Keratinocyte (primary cell): ENCODE measurements at regions not wholly inside any gene's neighbourhood (a gene's known extent, or its start where the extent isn't known, plus 50 kb on each side); places are given as distances from the start of the nearest gene placed in this dataset.
A peak's percentile ranks its signal among the peaks of the same experiment; 100 is the strongest.

Experiments used
- DNase-seq: peaks from one replicate; pipeline ENCODE4 v3.0.0-alpha.2; 2011; ENCODE audit warnings: low read depth, missing footprints, low spot score
- FAIRE-seq: peaks from 2 replicates; lab custom pipeline; 2011; peaks lifted over from hg19 to GRCh38; lab: Jason Lieb, UNC
- H2AFZ ChIP-seq: 2 replicates; pipeline ENCODE4 v1.6.0; 2012; ENCODE audit warnings: low read length, control low read depth, inconsistent platforms; ENCODE audit not compliant: control insufficient read depth
- H3K27ac ChIP-seq: 2 replicates; pipeline ENCODE4 v1.5.1; 2011; ENCODE audit warnings: low read length; ENCODE audit not compliant: control insufficient read depth, insufficient read depth
- H3K27me3 ChIP-seq: 3 replicates; pipeline ENCODE4 v1.6.0; 2011; ENCODE audit warnings: low read length; ENCODE audit not compliant: control insufficient read depth, insufficient read depth; ENCODE audit errors: extremely low read depth
- H3K36me3 ChIP-seq, 2 experiments: 2 replicates in 1 of 2; 3 replicates in 1 of 2; pipeline ENCODE4 v1.5.1; 2011; ENCODE audit warnings: low read length in 2 of 2, mild to moderate bottlenecking in 1 of 2; ENCODE audit not compliant: control insufficient read depth in 2 of 2, insufficient read depth in 2 of 2; ENCODE audit errors: extremely low read depth in 1 of 2
- H3K4me1 ChIP-seq: 3 replicates; pipeline ENCODE4 v1.5.1; 2011; ENCODE audit warnings: low read length; ENCODE audit not compliant: control insufficient read depth, insufficient read depth; ENCODE audit errors: extremely low read depth
- H3K4me2 ChIP-seq: 3 replicates; pipeline ENCODE4 v1.6.0; 2011; ENCODE audit warnings: low read depth, low read length; ENCODE audit not compliant: control insufficient read depth, insufficient read depth; ENCODE audit errors: extremely low read depth
- H3K4me3 ChIP-seq, 3 experiments: fragments of 200-600 bp in 1 of 3; sonication (generic) in 1 of 3; 2 replicates in 2 of 3; 3 replicates in 1 of 3; pipeline ENCODE4 v1.5.1; 2011 to 2016; ENCODE audit warnings: low read length in 3 of 3, mild to moderate bottlenecking in 3 of 3, control low read depth in 2 of 3, inconsistent platforms in 1 of 3, low read depth in 1 of 3, mixed read lengths in 1 of 3, mixed run types in 1 of 3, moderate library complexity in 1 of 3; ENCODE audit not compliant: control insufficient read depth in 2 of 3, insufficient read depth in 2 of 3; ENCODE audit errors: extremely low read depth in 1 of 3
- H3K79me2 ChIP-seq: 2 replicates; pipeline ENCODE4 v1.6.0; 2012; ENCODE audit warnings: low read length; ENCODE audit not compliant: control insufficient read depth, insufficient read depth
- H3K9ac ChIP-seq: 3 replicates; pipeline ENCODE4 v1.6.0; 2011; ENCODE audit warnings: low read length; ENCODE audit not compliant: control insufficient read depth, insufficient read depth; ENCODE audit errors: extremely low read depth
- H3K9me1 ChIP-seq: 3 replicates; pipeline ENCODE4 v1.6.0; 2011; ENCODE audit warnings: low read length; ENCODE audit not compliant: control insufficient read depth, insufficient read depth; ENCODE audit errors: extremely low read depth
- H3K9me3 ChIP-seq: 2 replicates; pipeline ENCODE4 v1.5.1; 2012; ENCODE audit warnings: low read depth, low read length; ENCODE audit not compliant: control insufficient read depth
- H4K20me1 ChIP-seq: 3 replicates; pipeline ENCODE4 v1.6.0; 2011; ENCODE audit warnings: low read length; ENCODE audit not compliant: control insufficient read depth, insufficient read depth; ENCODE audit errors: extremely low read depth
- EZH2 ChIP-seq: IDR thresholded peaks from one replicate; pipeline ENCODE4 v1.6.1; 2012; ENCODE audit warnings: inconsistent platforms, mild to moderate bottlenecking, low read length, moderate library complexity
- dilution Hi-C: fragments of 300-500 bp; cut with MboI; formaldehyde crosslinking; loops from one replicate; pipeline ENCODE4 v1.7.0; 2020; ENCODE audit warnings: low sequenced_read_pairs; ENCODE audit not compliant: extremely low pct_ligation_motif_present
- TF ChIP-seq, protein P1 (sequence below), 3 experiments: IDR thresholded peaks in 1 of 3; conservative IDR thresholded peaks in 1 of 3; optimal IDR thresholded peaks in 1 of 3; 2 replicates in 2 of 3; 3 replicates in 1 of 3; pipeline versions ENCODE3 to v1.5.1; 2011; ENCODE audit warnings: low read length in 3 of 3, mild to moderate bottlenecking in 3 of 3, moderate library complexity in 2 of 3, control low read depth in 1 of 3, inconsistent platforms in 1 of 3; ENCODE audit not compliant: insufficient read depth in 2 of 3; ENCODE audit errors: extremely low read depth in 1 of 3

DNA sequence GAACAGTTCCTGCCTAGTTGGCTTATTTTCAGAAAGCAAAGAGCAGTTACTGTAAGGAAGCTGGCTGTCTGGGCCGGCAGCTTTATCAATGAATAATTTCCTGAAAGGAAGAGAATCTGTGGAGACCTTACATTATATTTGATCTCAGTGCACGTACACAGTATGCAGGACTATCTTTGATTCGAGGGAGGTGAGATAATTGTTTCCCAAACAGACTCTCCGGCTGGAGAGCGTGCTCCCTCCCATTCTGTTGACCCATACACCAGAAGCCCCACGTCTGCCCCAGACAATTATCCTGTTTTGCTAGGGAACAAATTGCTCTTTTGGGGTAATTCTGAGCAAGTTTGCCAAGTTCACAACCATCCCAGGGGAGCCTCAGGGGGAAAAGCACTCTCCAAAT lies 1115.0 kb downstream of the VRK1 start:
- Histone ChIP-seq H2AFZ (no peak overlapping the region), H3K4me3 (no peak overlapping the region), H3K36me3 (no peaks in the 10 kb centered on the region), H3K9me1 (no peaks in the 10 kb centered on the region), H3K9ac (no peak overlapping the region), H3K79me2 (no peaks in the 10 kb centered on the region), H4K20me1 (no peaks in the 10 kb centered on the region), H3K27me3 (no peaks in the 10 kb centered on the region), H3K27ac (no peak overlapping the region), H3K9me3 (no peaks in the 10 kb centered on the region), H3K4me2 (no peak overlapping the region), H3K4me1 (peaks cover 17% of the 10 kb centered on the region)
- TF ChIP-seq EZH2: no peak
- TF ChIP-seq, protein P1, sequence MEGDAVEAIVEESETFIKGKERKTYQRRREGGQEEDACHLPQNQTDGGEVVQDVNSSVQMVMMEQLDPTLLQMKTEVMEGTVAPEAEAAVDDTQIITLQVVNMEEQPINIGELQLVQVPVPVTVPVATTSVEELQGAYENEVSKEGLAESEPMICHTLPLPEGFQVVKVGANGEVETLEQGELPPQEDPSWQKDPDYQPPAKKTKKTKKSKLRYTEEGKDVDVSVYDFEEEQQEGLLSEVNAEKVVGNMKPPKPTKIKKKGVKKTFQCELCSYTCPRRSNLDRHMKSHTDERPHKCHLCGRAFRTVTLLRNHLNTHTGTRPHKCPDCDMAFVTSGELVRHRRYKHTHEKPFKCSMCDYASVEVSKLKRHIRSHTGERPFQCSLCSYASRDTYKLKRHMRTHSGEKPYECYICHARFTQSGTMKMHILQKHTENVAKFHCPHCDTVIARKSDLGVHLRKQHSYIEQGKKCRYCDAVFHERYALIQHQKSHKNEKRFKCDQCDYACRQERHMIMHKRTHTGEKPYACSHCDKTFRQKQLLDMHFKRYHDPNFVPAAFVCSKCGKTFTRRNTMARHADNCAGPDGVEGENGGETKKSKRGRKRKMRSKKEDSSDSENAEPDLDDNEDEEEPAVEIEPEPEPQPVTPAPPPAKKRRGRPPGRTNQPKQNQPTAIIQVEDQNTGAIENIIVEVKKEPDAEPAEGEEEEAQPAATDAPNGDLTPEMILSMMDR (optimal IDR thresholded peaks at IDR 0.05 in 1 of 3, IDR thresholded peaks at IDR 0.05 in 1 of 3, conservative IDR thresholded peaks at IDR 0.05 in 1 of 3; ENCODE audit: extremely low read depth in 1 of 3, insufficient read depth in 2 of 3, low read length in 3 of 3): no peak
- DNase-seq (no peak), FAIRE-seq (no peak)
- dilution Hi-C loops: no loop called here

DNA sequence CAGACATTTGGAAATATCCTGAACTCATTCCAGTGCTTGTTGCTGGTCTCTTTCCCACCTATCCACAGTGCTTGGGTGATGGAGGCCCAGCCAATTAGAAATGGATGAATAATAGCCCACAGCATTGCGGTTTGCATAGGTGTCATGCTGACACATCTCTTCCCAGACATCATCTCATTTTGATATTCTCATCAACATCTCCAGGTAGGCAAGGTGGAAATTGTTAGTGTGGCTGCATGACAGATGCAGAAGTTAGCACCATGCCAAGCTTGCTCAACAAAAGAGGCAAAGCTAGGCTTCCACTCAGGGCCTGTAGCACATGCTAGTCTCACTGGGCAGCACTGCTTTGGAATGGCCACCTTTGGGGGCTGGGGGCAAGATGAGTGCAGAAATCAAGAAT lies 1118.9 kb downstream of the VRK1 start:
- Histone ChIP-seq H3K27ac (peak overlapping the region; percentile 39), H2AFZ (no peak overlapping the region), H3K36me3 (no peaks in the 10 kb centered on the region), H3K4me2 (peak overlapping the region; percentile 22), H3K9ac (no peak overlapping the region), H3K4me1 (peaks cover 22% of the 10 kb centered on the region), H4K20me1 (no peaks in the 10 kb centered on the region), H3K27me3 (no peaks in the 10 kb centered on the region), H3K9me1 (no peaks in the 10 kb centered on the region), H3K79me2 (no peaks in the 10 kb centered on the region), H3K4me3 (no peak overlapping the region), H3K9me3 (no peaks in the 10 kb centered on the region)
- no peak for TF ChIP-seq EZH2
- TF ChIP-seq, protein P1 (optimal IDR thresholded peaks at IDR 0.05 in 1 of 3, IDR thresholded peaks at IDR 0.05 in 1 of 3, conservative IDR thresholded peaks at IDR 0.05 in 1 of 3; ENCODE audit: extremely low read depth in 1 of 3, insufficient read depth in 2 of 3, low read length in 3 of 3): no peak
- DNase-seq: peak; percentile 69
- dilution Hi-C loops: no loop called here
- peak; percentile 95 for FAIRE-seq
